ENCODE measurements at regions not wholly inside any gene's neighbourhood (a gene's known extent, or its start where the extent isn't known, plus 50 kb on each side); places are given as distances from the start of the nearest gene placed in this dataset.

GRCh38 chr17:45645330-45645729, 138.8 kb upstream of the CRHR1 start:
- Histone ChIP-seq H3K27ac (no peak overlapping the region), H3K4me3 (no peak overlapping the region)
- TF ChIP-seq, protein P1, sequence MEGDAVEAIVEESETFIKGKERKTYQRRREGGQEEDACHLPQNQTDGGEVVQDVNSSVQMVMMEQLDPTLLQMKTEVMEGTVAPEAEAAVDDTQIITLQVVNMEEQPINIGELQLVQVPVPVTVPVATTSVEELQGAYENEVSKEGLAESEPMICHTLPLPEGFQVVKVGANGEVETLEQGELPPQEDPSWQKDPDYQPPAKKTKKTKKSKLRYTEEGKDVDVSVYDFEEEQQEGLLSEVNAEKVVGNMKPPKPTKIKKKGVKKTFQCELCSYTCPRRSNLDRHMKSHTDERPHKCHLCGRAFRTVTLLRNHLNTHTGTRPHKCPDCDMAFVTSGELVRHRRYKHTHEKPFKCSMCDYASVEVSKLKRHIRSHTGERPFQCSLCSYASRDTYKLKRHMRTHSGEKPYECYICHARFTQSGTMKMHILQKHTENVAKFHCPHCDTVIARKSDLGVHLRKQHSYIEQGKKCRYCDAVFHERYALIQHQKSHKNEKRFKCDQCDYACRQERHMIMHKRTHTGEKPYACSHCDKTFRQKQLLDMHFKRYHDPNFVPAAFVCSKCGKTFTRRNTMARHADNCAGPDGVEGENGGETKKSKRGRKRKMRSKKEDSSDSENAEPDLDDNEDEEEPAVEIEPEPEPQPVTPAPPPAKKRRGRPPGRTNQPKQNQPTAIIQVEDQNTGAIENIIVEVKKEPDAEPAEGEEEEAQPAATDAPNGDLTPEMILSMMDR (IDR thresholded peaks at IDR 0.05): no peak
- DNase-seq (ENCODE audit: low spot score): no peak

GRCh38 chr17:45646288-45646988, 137.7 kb upstream of the CRHR1 start:
- no peak for DNase-seq (ENCODE audit: low spot score)
- Histone ChIP-seq H3K27ac (no peak overlapping the region), H3K4me3 (no peak overlapping the region)
- TF ChIP-seq, protein P1 (IDR thresholded peaks at IDR 0.05): no peak

- TF ChIP-seq, protein P1 (IDR thresholded peaks at IDR 0.05): no peak
Measured at GRCh38 chr17:45648642-45649041, 135.5 kb upstream of the CRHR1 start.

GRCh38 chr17:45649796-45650195, 134.3 kb upstream of the CRHR1 start:
- no peak for DNase-seq (ENCODE audit: low spot score)
- TF ChIP-seq, protein P1 (IDR thresholded peaks at IDR 0.05): no peak

More at GRCh38 chr17:45648642-45649041, 135.5 kb upstream of the CRHR1 start:
- Histone ChIP-seq H3K4me3 (no peak overlapping the region), H3K27ac (no peak overlapping the region)
- no peak for DNase-seq (ENCODE audit: low spot score)

GRCh38 chr17:45650561-45650960, 133.6 kb upstream of the CRHR1 start:
- Histone ChIP-seq H3K27ac (no peak overlapping the region), H3K4me3 (no peak overlapping the region)
- TF ChIP-seq, protein P1 (IDR thresholded peaks at IDR 0.05): no peak
- no peak for DNase-seq (ENCODE audit: low spot score)

More at GRCh38 chr17:45649796-45650195, 134.3 kb upstream of the CRHR1 start:
- no peak overlapping the region for H3K4me3 ChIP-seq
- H3K27ac ChIP-seq: no peak overlapping the region

DNA sequence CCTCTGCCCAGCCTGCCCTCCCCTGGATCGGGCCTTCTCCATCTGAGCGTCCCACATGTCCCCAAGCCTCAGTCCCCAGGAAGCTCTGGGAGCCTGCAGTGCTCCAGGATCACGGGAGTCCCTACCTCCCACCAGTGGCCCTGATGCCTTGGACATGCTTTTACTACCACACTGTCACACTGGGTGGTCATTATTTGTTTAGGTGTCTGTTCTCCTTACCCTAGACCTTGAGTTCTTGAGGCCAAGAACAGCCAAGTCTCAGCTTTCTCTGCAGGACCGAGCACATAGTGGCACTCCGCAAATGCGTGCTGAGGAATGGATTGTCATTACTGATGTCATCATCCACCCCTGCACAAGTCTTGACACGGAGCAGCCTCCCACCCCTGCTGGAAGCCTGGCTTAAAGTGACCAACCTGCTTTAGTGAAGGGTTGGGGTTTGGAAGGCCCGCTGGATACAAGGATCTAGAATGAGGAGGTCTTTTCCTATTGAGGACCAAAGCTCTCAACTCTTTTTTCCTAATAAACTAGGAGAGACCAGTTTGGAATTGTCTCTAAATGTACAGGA, 132.9 kb upstream of the CRHR1 start:
- DNase-seq (ENCODE audit: low spot score): no peak
- Histone ChIP-seq H3K27ac (no peak overlapping the region), H3K4me3 (no peak overlapping the region)
- TF ChIP-seq, protein P1 (IDR thresholded peaks at IDR 0.05): no peak

- DNase-seq (ENCODE audit: low spot score): no peak
- Histone ChIP-seq H3K4me3 (no peak overlapping the region), H3K27ac (no peak overlapping the region)
- TF ChIP-seq, protein P1 (IDR thresholded peaks at IDR 0.05): no peak
Measured at GRCh38 chr17:45653616-45654015, 130.5 kb upstream of the CRHR1 start.

Measured in coronary artery (tissue), 2 donors.